SK-N-MC (cell line): ENCODE measurements at regions not wholly inside any gene's neighbourhood (a gene's known extent, or its start where the extent isn't known, plus 50 kb on each side); places are given as distances from the start of the nearest gene placed in this dataset.

Experiments used
- DNase-seq: peaks from one replicate; pipeline ENCODE4 v3.0.0-alpha.2; 2011; ENCODE audit warnings: low read depth, low spot score
- H3K27ac ChIP-seq: fragments of 200-600 bp; sonication (generic); 2 replicates; pipeline ENCODE4 v1.5.1; 2016; ENCODE audit warnings: mixed run types
- H3K36me3 ChIP-seq: fragments of 200-600 bp; sonication (generic); 2 replicates; pipeline ENCODE4 v1.6.1; 2017; ENCODE audit warnings: antibody characterized with exemption, low read length, mixed read lengths; ENCODE audit not compliant: insufficient read depth
- H3K4me3 ChIP-seq: fragments of 200-600 bp; sonication (generic); 2 replicates; pipeline ENCODE4 v1.5.1; 2016
- H3K9ac ChIP-seq: fragments of 200-600 bp; sonication (generic); 2 replicates; pipeline ENCODE4 v1.8.0; 2017; ENCODE audit warnings: mixed run types, mixed read lengths; ENCODE audit not compliant: insufficient read length
- H3K9me3 ChIP-seq: fragments of 200-600 bp; sonication (generic); 2 replicates; pipeline ENCODE4 v1.6.1; 2017; ENCODE audit warnings: low read depth, mild to moderate bottlenecking, antibody characterized with exemption, low read length, moderate library complexity, mixed read lengths
- EZH2 ChIP-seq: fragments of 200-600 bp; sonication (generic); IDR thresholded peaks from one replicate; pipeline ENCODE4 v1.6.1; 2017; ENCODE audit warnings: antibody characterized with exemption
- FOXP2 ChIP-seq: optimal IDR thresholded peaks from 2 replicates; pipeline ENCODE3; 2011; ENCODE audit warnings: mild to moderate bottlenecking, moderate library complexity; ENCODE audit not compliant: insufficient read depth; ENCODE audit errors: extremely low read length, control extremely low read depth
- POLR2AphosphoS5 ChIP-seq: IDR thresholded peaks from 2 replicates; pipeline ENCODE4 v1.6.1; 2012; ENCODE audit warnings: mild to moderate bottlenecking, low read depth, low read length, borderline replicate concordance

- no peak for TF ChIP-seq EZH2
- no peak for TF ChIP-seq POLR2AphosphoS5
- no peak for TF ChIP-seq FOXP2
- Histone ChIP-seq H3K9me3 (no peaks in the 10 kb centered on the region), H3K27ac (no peak overlapping the region), H3K9ac (no peak overlapping the region), H3K4me3 (no peak overlapping the region), H3K36me3 (no peaks in the 10 kb centered on the region)
- no peak for DNase-seq
Measured at GRCh38 chr2:5751873-5752482, 59.8 kb downstream of the SOX11 start.

- H3K36me3 ChIP-seq, result no peaks in the 10 kb centered on the region
- no peak overlapping the region for H3K27ac ChIP-seq
- H3K9ac ChIP-seq, result no peak overlapping the region
- H3K9me3 ChIP-seq, result no peaks in the 10 kb centered on the region
- H3K4me3 ChIP-seq, result no peak overlapping the region
- no peak for DNase-seq
- TF ChIP-seq POLR2AphosphoS5 (no peak), FOXP2 (no peak), EZH2 (no peak)
Measured at GRCh38 chr2:5756272-5756671, 64.1 kb downstream of the SOX11 start.

- no peak for DNase-seq
- H3K9me3 ChIP-seq, result no peaks in the 10 kb centered on the region
- TF ChIP-seq POLR2AphosphoS5 (no peak), FOXP2 (no peak), EZH2 (no peak)
- no peak overlapping the region for H3K9ac ChIP-seq
- no peak overlapping the region for H3K27ac ChIP-seq
- H3K36me3 ChIP-seq, result no peaks in the 10 kb centered on the region
- no peak overlapping the region for H3K4me3 ChIP-seq
Measured at GRCh38 chr2:5758346-5758745, 66.2 kb downstream of the SOX11 start.

GRCh38 chr2:5759949-5760348, 67.8 kb downstream of the SOX11 start:
- no peak for DNase-seq
- H3K4me3 ChIP-seq, result no peak overlapping the region
- no peak overlapping the region for H3K9ac ChIP-seq
- no peaks in the 10 kb centered on the region for H3K36me3 ChIP-seq
- TF ChIP-seq POLR2AphosphoS5 (no peak), EZH2 (no peak), FOXP2 (no peak)
- H3K27ac ChIP-seq, result no peak overlapping the region
- H3K9me3 ChIP-seq, result no peaks in the 10 kb centered on the region

- H3K36me3 ChIP-seq, result no peaks in the 10 kb centered on the region
- H3K9me3 ChIP-seq, result no peaks in the 10 kb centered on the region
- no peak for TF ChIP-seq FOXP2
- TF ChIP-seq EZH2, result no peak
- no peak for TF ChIP-seq POLR2AphosphoS5
- no peak overlapping the region for H3K4me3 ChIP-seq
- H3K9ac ChIP-seq, result no peak overlapping the region
- H3K27ac ChIP-seq, result no peak overlapping the region
- no peak for DNase-seq
Measured at GRCh38 chr2:5763531-5763930, 71.3 kb downstream of the SOX11 start.

- Histone ChIP-seq H3K4me3 (no peak overlapping the region), H3K9me3 (no peaks in the 10 kb centered on the region), H3K36me3 (no peaks in the 10 kb centered on the region), H3K9ac (no peak overlapping the region), H3K27ac (no peak overlapping the region)
- TF ChIP-seq FOXP2, result no peak
- TF ChIP-seq EZH2, result no peak
- TF ChIP-seq POLR2AphosphoS5, result no peak
- DNase-seq, result no peak
Measured at GRCh38 chr2:5764041-5764440, 71.9 kb downstream of the SOX11 start.

- TF ChIP-seq FOXP2 (no peak), EZH2 (no peak), POLR2AphosphoS5 (no peak)
- Histone ChIP-seq H3K36me3 (no peaks in the 10 kb centered on the region), H3K4me3 (no peak overlapping the region), H3K27ac (no peak overlapping the region), H3K9me3 (no peaks in the 10 kb centered on the region), H3K9ac (no peak overlapping the region)
- DNase-seq, result no peak
Measured at GRCh38 chr2:5766056-5766455, 73.9 kb downstream of the SOX11 start.

GRCh38 chr2:5766561-5766960, 74.4 kb downstream of the SOX11 start:
- DNase-seq, result no peak
- TF ChIP-seq FOXP2 (no peak), POLR2AphosphoS5 (no peak), EZH2 (no peak)
- no peak overlapping the region for H3K9ac ChIP-seq
- no peak overlapping the region for H3K4me3 ChIP-seq
- H3K9me3 ChIP-seq, result no peaks in the 10 kb centered on the region
- no peaks in the 10 kb centered on the region for H3K36me3 ChIP-seq
- no peak overlapping the region for H3K27ac ChIP-seq

GRCh38 chr2:5777131-5777535, 84.9 kb downstream of the SOX11 start:
- Histone ChIP-seq H3K27ac (no peak overlapping the region), H3K4me3 (no peak overlapping the region), H3K36me3 (no peaks in the 10 kb centered on the region), H3K9me3 (no peaks in the 10 kb centered on the region), H3K9ac (no peak overlapping the region)
- DNase-seq, result no peak
- no peak for TF ChIP-seq POLR2AphosphoS5
- TF ChIP-seq FOXP2, result no peak
- no peak for TF ChIP-seq EZH2
